Stomach smooth muscle (tissue), 2 donors: ENCODE measurements at regions not wholly inside any gene's neighbourhood (a gene's known extent, or its start where the extent isn't known, plus 50 kb on each side); places are given as distances from the start of the nearest gene placed in this dataset.
A peak's percentile ranks its signal among the peaks of the same experiment; 100 is the strongest.

Source experiments
- H3K27ac ChIP-seq: one replicate; pipeline ENCODE4 v1.7.0; 2013; ENCODE audit warnings: mild to moderate bottlenecking, low read length, inconsistent platforms
- H3K27me3 ChIP-seq, 2 donors: one replicate each; pipeline ENCODE4 v1.7.0; 2013; ENCODE audit warnings: low read length in 2 of 2; ENCODE audit not compliant: insufficient read depth in 2 of 2, control insufficient read depth in 1 of 2
- H3K36me3 ChIP-seq, 2 donors: one replicate each; pipeline ENCODE4 v1.7.0; 2013; ENCODE audit warnings: low read length in 2 of 2; ENCODE audit not compliant: control insufficient read depth in 2 of 2, insufficient read depth in 2 of 2
- H3K4me1 ChIP-seq: one replicate; pipeline ENCODE4 v1.7.0; 2013; ENCODE audit warnings: low read length; ENCODE audit not compliant: control insufficient read depth, insufficient read depth
- H3K4me3 ChIP-seq, 2 donors: one replicate each; pipeline ENCODE4 v1.7.0; 2013; ENCODE audit warnings: low read length in 2 of 2
- H3K9ac ChIP-seq, 2 donors: one replicate each; pipeline ENCODE4 v1.7.0; 2013; ENCODE audit warnings: low read length in 2 of 2, mild to moderate bottlenecking in 1 of 2
- H3K9me3 ChIP-seq, 2 donors: one replicate each; pipeline ENCODE4 v1.7.0; 2013; ENCODE audit warnings: low read length in 2 of 2; ENCODE audit not compliant: control insufficient read depth in 2 of 2
- donor health status: healthy.
- donor health status: Pancreatic carcinoma.

DNA sequence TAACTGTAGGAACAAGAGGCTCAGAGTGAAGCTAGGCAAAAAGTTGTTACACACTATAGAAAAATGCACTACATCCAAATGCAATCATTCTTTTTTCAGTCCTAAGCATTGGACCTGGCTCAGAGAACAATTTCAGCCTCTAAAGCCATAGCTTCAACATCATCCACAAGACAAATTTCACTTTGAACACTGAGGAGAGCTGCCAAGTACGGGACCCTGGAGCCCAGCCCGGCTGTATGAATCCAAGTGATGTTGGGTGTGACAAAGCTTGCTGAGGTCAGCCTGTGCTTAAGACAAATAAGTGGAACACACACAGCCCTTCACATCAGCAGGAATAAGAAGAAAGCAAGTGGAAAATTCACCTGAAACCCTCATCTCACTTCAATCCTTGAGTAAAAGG is 233.1 kb upstream of the PFKP start:
- no peak overlapping the region for H3K27ac ChIP-seq
- H3K4me1 ChIP-seq: peaks cover 2% of the 10 kb centered on the region
- no peak overlapping the region for H3K4me3 ChIP-seq
- H3K27me3 ChIP-seq: peaks cover 2 to 3% of the 10 kb centered on the region in 2 donors
- H3K9ac ChIP-seq: no peak overlapping the region
- no peaks in the 10 kb centered on the region for H3K9me3 ChIP-seq
- H3K36me3 ChIP-seq: no peaks in the 10 kb centered on the region

DNA sequence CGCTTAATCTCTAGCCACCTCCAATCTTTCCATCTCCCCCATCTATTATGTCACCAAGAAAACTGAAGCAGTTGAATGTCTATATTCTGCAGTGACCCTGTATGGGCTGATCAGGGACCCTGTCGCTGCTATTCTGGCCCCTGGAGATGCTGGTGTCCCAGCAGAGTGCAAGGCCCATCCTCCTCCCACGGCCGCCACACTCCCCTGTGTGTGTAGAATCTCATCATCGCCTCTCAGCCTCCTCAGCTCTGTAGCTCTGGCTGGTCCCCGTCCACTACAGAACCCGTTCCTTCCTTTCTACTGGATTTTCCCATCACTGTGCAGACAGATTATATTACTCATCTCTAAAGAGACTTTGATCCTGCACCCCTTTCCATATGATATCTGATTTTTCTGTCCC is 235.8 kb upstream of the PFKP start:
- H3K36me3 ChIP-seq: no peaks in the 10 kb centered on the region
- no peak overlapping the region for H3K27ac ChIP-seq
- peaks cover 2% of the 10 kb centered on the region for H3K4me1 ChIP-seq
- peaks cover 0 to 4% of the 10 kb centered on the region in 2 donors for H3K9me3 ChIP-seq
- H3K27me3 ChIP-seq: peaks cover 0 to 2% of the 10 kb centered on the region in 2 donors
- H3K4me3 ChIP-seq: no peak overlapping the region
- no peak overlapping the region for H3K9ac ChIP-seq

DNA sequence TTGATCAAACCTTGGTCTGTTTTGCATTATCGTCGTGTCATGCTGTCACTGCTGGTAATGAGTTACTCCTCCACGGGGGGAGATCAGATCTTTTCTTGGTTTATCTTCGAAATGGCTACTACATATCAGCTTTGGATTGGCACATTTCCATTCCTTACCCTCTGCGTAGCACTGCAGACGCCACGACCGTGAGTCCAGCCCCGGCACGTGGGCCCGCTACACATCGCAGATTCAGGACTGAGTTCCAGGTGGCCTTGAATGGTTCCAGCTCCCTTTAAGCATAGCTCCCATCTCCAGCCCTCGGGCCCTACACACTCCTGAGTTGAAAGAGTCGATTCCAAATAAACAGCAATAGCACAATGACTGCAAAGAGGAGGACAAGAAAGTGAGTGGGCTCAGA is 238.6 kb upstream of the PFKP start:
- Histone ChIP-seq H3K27ac (no peak overlapping the region), H3K36me3 (no peaks in the 10 kb centered on the region), H3K27me3 (peaks cover 0 to 2% of the 10 kb centered on the region in 2 donors), H3K9me3 (peaks cover 0 to 4% of the 10 kb centered on the region in 2 donors), H3K4me1 (no peaks in the 10 kb centered on the region), H3K4me3 (no peak overlapping the region), H3K9ac (no peak overlapping the region)

DNA sequence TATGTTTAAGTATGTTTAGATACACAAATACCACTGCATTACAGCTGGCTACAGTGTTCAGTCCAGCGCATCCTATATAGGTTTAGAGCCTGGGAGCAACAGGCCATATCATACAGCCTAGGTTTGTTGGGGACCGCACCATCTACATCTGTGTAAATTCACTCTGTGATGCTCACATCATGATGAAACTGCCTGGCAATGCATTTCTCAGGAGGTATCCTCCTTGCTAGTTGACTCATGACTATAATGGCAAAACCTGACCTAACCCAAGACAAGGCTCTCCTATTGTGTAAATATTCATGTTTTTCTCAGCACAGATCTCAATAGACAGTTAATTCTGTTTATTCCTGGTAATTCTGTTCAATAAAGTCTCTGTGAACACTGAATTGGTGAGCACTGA is 240.7 kb upstream of the PFKP start:
- Histone ChIP-seq H3K9ac (no peak overlapping the region), H3K36me3 (no peaks in the 10 kb centered on the region), H3K4me3 (no peak overlapping the region), H3K27ac (no peak overlapping the region), H3K4me1 (no peaks in the 10 kb centered on the region), H3K9me3 (peaks cover 0 to 4% of the 10 kb centered on the region in 2 donors), H3K27me3 (peaks cover 0 to 2% of the 10 kb centered on the region in 2 donors)

DNA sequence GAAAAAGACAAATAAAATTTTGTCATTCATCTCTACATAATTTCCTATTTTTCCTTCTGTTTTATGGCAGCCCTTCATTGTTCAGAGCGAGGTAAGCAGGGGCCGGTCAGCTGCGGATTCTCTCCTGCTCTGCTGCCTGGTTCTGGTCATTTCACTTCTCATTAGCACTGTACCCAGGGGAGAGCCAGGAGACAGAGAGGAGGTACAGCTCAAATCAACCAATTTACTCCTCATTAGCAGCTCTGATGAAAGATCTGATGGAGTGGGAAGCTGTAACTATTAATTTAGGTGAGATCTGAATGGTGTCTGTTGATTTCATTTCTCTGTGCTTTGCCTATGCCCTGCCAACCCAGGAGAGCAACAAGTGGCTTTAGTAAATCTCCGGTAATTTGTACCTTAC is 241.5 kb upstream of the PFKP start:
- H3K27ac ChIP-seq: no peak overlapping the region
- no peaks in the 10 kb centered on the region for H3K4me1 ChIP-seq
- H3K27me3 ChIP-seq: peaks cover 0 to 2% of the 10 kb centered on the region in 2 donors
- no peak overlapping the region for H3K9ac ChIP-seq
- H3K9me3 ChIP-seq: peaks cover 0 to 4% of the 10 kb centered on the region in 2 donors
- no peak overlapping the region for H3K4me3 ChIP-seq
- no peaks in the 10 kb centered on the region for H3K36me3 ChIP-seq

DNA sequence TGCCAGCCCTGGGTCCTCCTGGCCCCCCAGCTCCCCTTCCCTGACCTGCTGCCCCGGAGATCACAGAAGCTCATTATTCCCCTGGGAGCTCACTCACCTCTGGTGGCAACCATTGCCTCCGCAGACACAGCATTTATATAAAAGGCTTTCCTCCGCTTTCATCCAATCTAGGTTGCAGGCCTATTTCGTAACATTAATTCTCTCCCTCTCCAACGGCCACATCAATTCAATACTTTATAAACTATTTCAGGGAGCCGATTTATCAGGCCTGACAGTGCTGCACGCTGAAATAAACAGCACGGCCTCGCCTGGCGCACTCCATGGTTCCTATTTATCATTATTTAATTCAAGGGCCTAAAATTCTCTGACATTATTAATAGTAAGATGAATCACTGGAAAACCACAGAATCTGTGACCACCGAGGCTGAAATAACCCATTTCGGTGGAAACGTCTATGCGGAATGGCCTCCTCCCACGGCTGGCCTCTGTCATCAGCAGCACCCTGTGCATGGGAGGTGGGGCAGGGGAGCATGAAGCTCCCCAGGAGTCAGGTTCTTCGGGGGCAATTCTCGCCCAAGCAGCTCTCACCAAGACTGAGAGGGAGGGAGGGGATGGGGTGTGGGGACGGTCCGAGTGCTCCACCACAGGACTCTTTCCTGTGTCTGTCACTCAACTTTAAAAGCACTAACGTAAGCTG is 249.3 kb upstream of the PFKP start:
- Histone ChIP-seq H3K9me3 (no peaks in the 10 kb centered on the region), H3K4me3 (peak overlapping the region; percentile 41 to 54), H3K36me3 (no peaks in the 10 kb centered on the region), H3K27me3 (no peaks in the 10 kb centered on the region), H3K27ac (peak overlapping the region; percentile 41), H3K9ac (no peak overlapping the region), H3K4me1 (peaks cover 14% of the 10 kb centered on the region)

DNA sequence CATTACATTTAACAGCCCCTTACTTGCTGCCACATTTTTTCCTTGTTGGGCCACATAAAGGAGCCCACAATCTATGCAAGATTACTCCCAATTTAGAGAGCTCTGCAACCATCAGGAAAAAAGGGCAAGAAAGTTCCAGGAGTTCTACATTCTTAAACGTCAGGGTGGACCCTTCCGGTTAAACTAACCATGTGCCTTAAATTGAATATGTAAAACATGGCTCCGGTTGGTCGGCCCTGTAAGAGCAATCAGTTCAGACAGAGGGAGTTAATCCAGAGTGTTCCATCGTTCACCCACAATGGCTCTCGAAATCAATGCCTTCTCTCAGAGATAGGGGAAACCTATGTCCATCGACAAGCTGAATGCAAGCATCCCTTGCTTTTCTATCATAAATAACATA is 253.7 kb upstream of the PFKP start:
- no peak overlapping the region for H3K9ac ChIP-seq
- no peak overlapping the region for H3K4me3 ChIP-seq
- H3K27ac ChIP-seq: no peak overlapping the region
- peaks cover 14% of the 10 kb centered on the region for H3K4me1 ChIP-seq
- no peaks in the 10 kb centered on the region for H3K27me3 ChIP-seq
- no peaks in the 10 kb centered on the region for H3K36me3 ChIP-seq
- no peaks in the 10 kb centered on the region for H3K9me3 ChIP-seq

DNA sequence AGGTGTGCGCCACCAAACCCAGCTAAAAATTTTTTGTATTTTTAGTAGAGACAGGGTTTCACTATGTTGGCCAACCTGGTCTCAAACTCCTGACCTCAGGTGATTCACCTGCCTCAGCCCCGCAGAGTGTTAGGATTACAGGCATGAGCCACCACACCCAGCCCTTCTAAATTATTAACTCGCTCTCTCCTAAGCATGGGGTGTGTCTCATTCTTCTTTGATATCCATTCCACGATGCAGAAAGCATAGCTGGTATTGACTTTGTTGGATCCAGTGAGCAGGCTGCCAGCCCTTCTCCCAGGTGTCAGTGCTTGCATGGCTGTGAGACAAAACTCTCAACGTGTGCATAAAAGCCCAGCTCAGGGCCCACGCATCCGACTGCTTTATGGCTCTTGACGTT is 254.1 kb upstream of the PFKP start:
- no peaks in the 10 kb centered on the region for H3K9me3 ChIP-seq
- H3K4me1 ChIP-seq: peaks cover 10% of the 10 kb centered on the region
- no peak overlapping the region for H3K4me3 ChIP-seq
- H3K27me3 ChIP-seq: no peaks in the 10 kb centered on the region
- no peak overlapping the region for H3K9ac ChIP-seq
- H3K27ac ChIP-seq: no peak overlapping the region
- H3K36me3 ChIP-seq: no peaks in the 10 kb centered on the region

DNA sequence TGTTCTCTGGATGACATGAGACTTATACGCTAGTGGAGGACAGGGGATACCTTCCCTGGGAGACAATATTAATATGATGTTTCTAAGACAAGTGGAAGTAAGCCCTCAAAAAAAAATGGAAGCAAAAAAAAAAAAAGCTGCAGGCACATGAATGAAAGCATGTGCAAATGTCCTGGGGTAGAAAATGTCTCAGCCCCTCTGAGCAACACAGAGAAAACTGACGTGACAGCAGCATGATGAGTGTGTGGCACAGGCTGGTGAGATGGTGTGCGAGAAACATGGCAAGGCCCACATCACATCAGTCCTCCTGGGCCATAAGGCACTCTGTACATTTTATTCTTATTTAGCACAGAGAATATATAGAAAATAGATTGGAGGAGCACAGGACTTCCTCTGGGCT is 254.7 kb upstream of the PFKP start:
- Histone ChIP-seq H3K27me3 (no peaks in the 10 kb centered on the region), H3K27ac (no peak overlapping the region), H3K9ac (no peak overlapping the region), H3K4me3 (no peak overlapping the region), H3K4me1 (peaks cover 4% of the 10 kb centered on the region), H3K36me3 (no peaks in the 10 kb centered on the region), H3K9me3 (no peaks in the 10 kb centered on the region)

DNA sequence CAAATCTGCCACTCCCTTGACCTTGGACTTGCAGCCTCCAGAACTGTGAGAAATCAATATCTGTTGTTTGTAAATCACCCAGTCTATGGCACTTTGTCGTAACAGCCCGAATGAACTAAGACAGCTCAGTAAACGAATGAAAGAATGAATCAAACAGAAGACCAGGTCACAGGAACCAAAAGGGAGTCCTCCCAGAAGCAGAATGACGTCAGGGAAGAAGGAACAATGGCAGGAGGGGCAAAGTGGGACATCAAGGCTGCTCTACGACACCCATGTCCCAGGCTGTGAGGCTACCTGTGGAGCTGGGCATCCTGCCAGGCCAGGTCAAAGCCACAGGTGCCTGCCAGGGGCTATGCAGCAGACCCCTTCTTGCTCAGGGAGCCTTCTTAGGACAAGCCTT is 267.2 kb upstream of the PFKP start:
- no peak overlapping the region for H3K27ac ChIP-seq
- H3K9me3 ChIP-seq: no peaks in the 10 kb centered on the region
- no peaks in the 10 kb centered on the region for H3K4me1 ChIP-seq
- H3K4me3 ChIP-seq: no peak overlapping the region
- no peak overlapping the region for H3K9ac ChIP-seq
- H3K36me3 ChIP-seq: no peaks in the 10 kb centered on the region
- peaks cover 0 to 2% of the 10 kb centered on the region in 2 donors for H3K27me3 ChIP-seq

DNA sequence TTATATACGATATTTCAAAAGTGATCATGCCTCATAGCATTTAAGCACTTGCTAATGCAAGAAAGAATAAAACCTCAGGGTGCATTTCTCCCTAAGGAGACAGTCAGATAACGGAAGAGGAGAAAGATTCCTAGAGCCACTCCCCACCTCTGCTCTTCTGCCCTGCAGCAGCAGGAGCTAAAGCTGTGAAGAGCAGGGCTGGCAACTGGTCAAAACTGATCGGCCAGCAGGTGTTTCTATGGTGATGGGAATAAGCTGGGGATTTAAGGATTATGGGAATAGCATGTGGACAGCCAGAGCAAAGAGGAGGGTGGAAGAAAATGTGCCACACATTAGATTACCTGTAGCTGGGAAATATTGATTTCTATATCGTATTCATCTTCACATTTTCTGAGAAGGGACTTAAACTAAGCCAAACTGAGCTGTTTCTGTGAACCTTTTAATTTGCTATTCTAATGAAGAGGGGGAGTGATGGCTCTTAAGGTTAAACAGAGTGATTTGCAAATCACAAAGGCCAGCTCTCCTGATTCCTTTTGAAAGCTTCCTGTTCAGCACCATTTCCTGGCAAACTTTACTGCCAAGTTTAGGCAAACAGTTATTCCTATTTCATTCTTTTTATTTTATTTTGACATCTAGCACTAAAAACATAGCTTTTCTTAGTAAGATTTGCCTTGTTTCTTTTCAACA is 268.9 kb upstream of the PFKP start:
- Histone ChIP-seq H3K36me3 (no peaks in the 10 kb centered on the region), H3K27me3 (peaks cover 0 to 2% of the 10 kb centered on the region in 2 donors), H3K4me3 (no peak overlapping the region), H3K27ac (no peak overlapping the region), H3K9ac (no peak overlapping the region), H3K4me1 (no peaks in the 10 kb centered on the region), H3K9me3 (no peaks in the 10 kb centered on the region)
